Fibroblast of lung (primary cell): ENCODE measurements at regions not wholly inside any gene's neighbourhood (a gene's known extent, or its start where the extent isn't known, plus 50 kb on each side); places are given as distances from the start of the nearest gene placed in this dataset.

ENCODE experiments used
- DNase-seq, 2 donors: peaks; one replicate each; pipeline versions ENCODE4 v3.0.0 to v3.0.0-alpha.2; 2010; ENCODE audit warnings: low read depth in 2 of 2
- H2AFZ ChIP-seq: 2 replicates; pipeline ENCODE4 v1.5.1; 2012; ENCODE audit warnings: low read length, control low read depth, inconsistent platforms
- H3K27ac ChIP-seq: 2 replicates; pipeline ENCODE4 v1.5.1; 2011; ENCODE audit warnings: low read length, control low read depth; ENCODE audit not compliant: insufficient read depth
- H3K27me3 ChIP-seq: 2 replicates; pipeline ENCODE4 v1.5.1; 2011; ENCODE audit warnings: mild to moderate bottlenecking, low read length; ENCODE audit not compliant: control insufficient read depth, insufficient read depth
- H3K36me3 ChIP-seq: 2 replicates; pipeline ENCODE4 v1.5.1; 2011; ENCODE audit warnings: low read length; ENCODE audit not compliant: control insufficient read depth, insufficient read depth
- H3K4me1 ChIP-seq: 2 replicates; pipeline ENCODE4 v1.5.1; 2011; ENCODE audit warnings: low read length; ENCODE audit not compliant: control insufficient read depth, insufficient read depth; ENCODE audit errors: extremely low read depth
- H3K4me2 ChIP-seq: 2 replicates; pipeline ENCODE4 v1.5.1; 2011; ENCODE audit warnings: low read length, control low read depth; ENCODE audit not compliant: insufficient read depth; ENCODE audit errors: extremely low read depth
- H3K4me3 ChIP-seq, 4 experiments: fragments of 200-600 bp in 1 of 4; sonication (generic) in 1 of 4; replicated peaks in 1 of 4; 2 replicates each; pipeline ENCODE4 v1.5.1; 2011 to 2016; ENCODE audit warnings: low read length in 4 of 4, low read depth in 3 of 4, mild to moderate bottlenecking in 3 of 4, control low read depth in 2 of 4, inconsistent platforms in 1 of 4, mixed read lengths in 1 of 4; ENCODE audit not compliant: insufficient read depth in 1 of 4; ENCODE audit errors: control extremely low read depth in 1 of 4
- H3K79me2 ChIP-seq: 2 replicates; pipeline ENCODE4 v1.5.1; 2012; ENCODE audit warnings: mild to moderate bottlenecking, low read length, inconsistent platforms; ENCODE audit not compliant: control insufficient read depth, insufficient read depth
- H3K9ac ChIP-seq: 2 replicates; pipeline ENCODE4 v1.5.1; 2011; ENCODE audit warnings: mild to moderate bottlenecking, low read length, control low read depth; ENCODE audit not compliant: insufficient read depth
- H3K9me3 ChIP-seq: 2 replicates; pipeline ENCODE4 v1.5.1; 2012; ENCODE audit warnings: low read depth, low read length; ENCODE audit not compliant: control insufficient read depth, insufficient read depth
- H4K20me1 ChIP-seq: 2 replicates; pipeline ENCODE4 v1.5.1; 2011; ENCODE audit warnings: low read length; ENCODE audit not compliant: control insufficient read depth, insufficient read depth; ENCODE audit errors: extremely low read depth
- CTCF ChIP-seq, 2 donors: IDR thresholded peaks in 1 of 2; conservative IDR thresholded peaks in 1 of 2; 1 replicate in 1 of 2; 2 replicates in 1 of 2; pipeline ENCODE4 v1.5.1; 2011 to 2012; ENCODE audit warnings: low read length in 2 of 2, control low read depth in 1 of 2, inconsistent platforms in 1 of 2, low read depth in 1 of 2, mild to moderate bottlenecking in 1 of 2
- EZH2 ChIP-seq: IDR thresholded peaks from 2 replicates; pipeline ENCODE4 v1.5.1; 2012; ENCODE audit warnings: low read length, control low read depth, mild to moderate bottlenecking; ENCODE audit errors: missing control alignments

GRCh38 chr11:35082321-35083180 is 56.4 kb upstream of the CD44 start:
- Histone ChIP-seq H3K9ac (peak overlapping the region; percentile 58), H3K4me1 (peaks cover 32% of the 10 kb centered on the region), H3K4me3 (peak overlapping the region in 2 of 4 experiments; percentile 11 to 33), H3K4me2 (peak overlapping the region; percentile 83), H3K9me3 (no peaks in the 10 kb centered on the region), H2AFZ (peak overlapping the region; percentile 67), H3K27ac (peak overlapping the region; percentile 96), H3K27me3 (no peaks in the 10 kb centered on the region), H4K20me1 (no peaks in the 10 kb centered on the region), H3K36me3 (no peaks in the 10 kb centered on the region), H3K79me2 (no peaks in the 10 kb centered on the region)
- TF ChIP-seq EZH2: no peak
- no peak for TF ChIP-seq CTCF (conservative IDR thresholded peaks at IDR 0.05 in 1 of 2, IDR thresholded peaks at IDR 0.05 in 1 of 2; ENCODE audit: low read depth in 1 of 2, low read length in 2 of 2)
- peak; percentile 60 to 92 for DNase-seq

- no peak for DNase-seq
- H3K9ac ChIP-seq: peak overlapping the region; percentile 58
- H3K4me3 ChIP-seq: no peak overlapping the region
- peaks cover 29% of the 10 kb centered on the region for H3K4me1 ChIP-seq
- no peak overlapping the region for H2AFZ ChIP-seq
- H3K79me2 ChIP-seq: no peaks in the 10 kb centered on the region
- no peaks in the 10 kb centered on the region for H3K36me3 ChIP-seq
- no peaks in the 10 kb centered on the region for H3K27me3 ChIP-seq
- H3K9me3 ChIP-seq: no peaks in the 10 kb centered on the region
- TF ChIP-seq EZH2: no peak
- TF ChIP-seq CTCF (conservative IDR thresholded peaks at IDR 0.05 in 1 of 2, IDR thresholded peaks at IDR 0.05 in 1 of 2; ENCODE audit: low read depth in 1 of 2, low read length in 2 of 2): no peak
- H4K20me1 ChIP-seq: no peaks in the 10 kb centered on the region
- H3K27ac ChIP-seq: peak overlapping the region; percentile 96
- H3K4me2 ChIP-seq: peak overlapping the region; percentile 83
These were observed 55.9 kb upstream of the CD44 start for GRCh38 chr11:35083181-35083430.

- Histone ChIP-seq H3K4me1 (peaks cover 26% of the 10 kb centered on the region), H3K9ac (no peak overlapping the region), H2AFZ (no peak overlapping the region), H3K27ac (peak overlapping the region; percentile 96), H3K4me3 (no peak overlapping the region), H4K20me1 (no peaks in the 10 kb centered on the region), H3K79me2 (no peaks in the 10 kb centered on the region), H3K9me3 (no peaks in the 10 kb centered on the region), H3K4me2 (peak overlapping the region; percentile 83), H3K27me3 (no peaks in the 10 kb centered on the region), H3K36me3 (no peaks in the 10 kb centered on the region)
- DNase-seq: peak; percentile 93 to 99
- TF ChIP-seq CTCF (conservative IDR thresholded peaks at IDR 0.05 in 1 of 2, IDR thresholded peaks at IDR 0.05 in 1 of 2; ENCODE audit: low read depth in 1 of 2, low read length in 2 of 2) (no peak), EZH2 (no peak)
These were observed 55.3 kb upstream of the CD44 start for GRCh38 chr11:35083431-35084238.
